ENCODE measurements at regions not wholly inside any gene's neighbourhood (a gene's known extent, or its start where the extent isn't known, plus 50 kb on each side); places are given as distances from the start of the nearest gene placed in this dataset.
A peak's percentile ranks its signal among the peaks of the same experiment; 100 is the strongest.
"Not testable (repeated sequence)": the region's sequence is repeated elsewhere in the genome, so short reads cannot be mapped to it uniquely, and the experiment has no call there.

- DNase-seq: no peak
Observed at GRCh38 chr2:145799595-145800108, 1279.7 kb upstream of the ZEB2 start.

- DNase-seq: no peak
Observed at GRCh38 chr2:145798419-145798818, 1278.5 kb upstream of the ZEB2 start.

GRCh38 chr2:145797692-145798091 is 1277.8 kb upstream of the ZEB2 start:
- no peak for DNase-seq

- DNase-seq: no peak
Observed at GRCh38 chr2:145792745-145793144, 1272.8 kb upstream of the ZEB2 start.

- DNase-seq: no peak
Observed at GRCh38 chr2:145789636-145790035, 1269.7 kb upstream of the ZEB2 start.

DNA sequence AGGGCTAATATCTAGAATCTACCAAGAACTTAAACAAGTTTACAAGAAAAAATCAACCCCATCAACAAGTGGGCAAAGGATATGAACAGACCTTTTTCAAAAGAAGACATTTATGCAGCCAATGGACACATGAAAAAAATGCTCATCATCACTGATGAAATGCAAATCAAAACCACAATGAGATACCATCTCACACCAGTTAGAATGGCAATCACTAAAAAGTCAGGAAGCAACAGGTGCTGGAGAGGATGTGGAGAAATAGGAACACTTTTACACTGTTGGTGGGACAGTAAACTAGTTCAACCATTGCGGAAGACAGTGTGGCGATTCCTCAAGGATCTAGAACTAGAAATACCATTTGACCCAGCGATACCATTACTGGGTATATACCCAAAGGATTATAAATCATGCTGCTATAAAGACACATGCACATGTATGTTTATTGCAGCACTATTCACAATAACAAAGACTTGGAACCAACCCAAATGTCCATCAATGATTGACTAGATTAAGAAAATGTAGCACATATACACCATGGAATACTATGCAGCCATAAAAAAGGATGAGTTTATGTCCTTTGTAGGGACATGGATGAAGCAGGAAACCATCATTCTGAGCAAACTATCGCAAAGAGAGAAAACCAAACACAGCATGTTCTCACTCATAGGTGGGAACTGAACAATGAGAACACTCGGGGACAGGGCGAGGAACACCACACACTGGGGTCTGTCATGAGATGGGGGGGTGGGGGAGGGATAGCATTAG is 1267.9 kb upstream of the ZEB2 start:
- DNase-seq: not testable (repeated sequence)

GRCh38 chr2:145782607-145783006 is 1262.7 kb upstream of the ZEB2 start:
- DNase-seq: not testable (repeated sequence)

- no peak for DNase-seq
Observed at GRCh38 chr2:145777914-145778313, 1258.0 kb upstream of the ZEB2 start.

GRCh38 chr2:145777297-145777696 is 1257.4 kb upstream of the ZEB2 start:
- DNase-seq: no peak

- DNase-seq: no peak
Observed at GRCh38 chr2:145775591-145775990, 1255.7 kb upstream of the ZEB2 start.

DNA sequence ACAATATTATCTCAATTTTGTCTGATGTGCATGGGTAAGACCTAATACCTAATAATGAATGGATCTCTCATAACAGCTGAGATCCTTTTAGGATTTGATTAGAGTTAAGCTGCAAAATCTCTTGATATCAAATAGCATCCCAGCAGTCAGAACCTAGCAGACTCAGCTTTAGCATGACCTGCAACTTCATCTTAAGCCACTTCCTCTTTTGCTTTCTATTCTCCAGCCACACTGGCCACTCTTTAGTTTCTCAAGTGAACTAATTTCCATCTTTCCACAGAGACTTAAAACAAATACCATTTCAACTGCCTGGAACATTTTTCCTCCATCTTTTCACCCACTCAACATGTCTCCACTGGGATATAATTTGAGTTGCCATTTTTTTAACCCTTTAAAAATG is 1251.6 kb upstream of the ZEB2 start:
- no peak for DNase-seq

- DNase-seq: no peak
Observed at GRCh38 chr2:145769011-145769716, 1249.2 kb upstream of the ZEB2 start.

GRCh38 chr2:145765874-145766273 is 1246.0 kb upstream of the ZEB2 start:
- DNase-seq: no peak

GRCh38 chr2:145764631-145765030 is 1244.7 kb upstream of the ZEB2 start:
- DNase-seq: peak in 1 of 3 donors; percentile 58

DNA sequence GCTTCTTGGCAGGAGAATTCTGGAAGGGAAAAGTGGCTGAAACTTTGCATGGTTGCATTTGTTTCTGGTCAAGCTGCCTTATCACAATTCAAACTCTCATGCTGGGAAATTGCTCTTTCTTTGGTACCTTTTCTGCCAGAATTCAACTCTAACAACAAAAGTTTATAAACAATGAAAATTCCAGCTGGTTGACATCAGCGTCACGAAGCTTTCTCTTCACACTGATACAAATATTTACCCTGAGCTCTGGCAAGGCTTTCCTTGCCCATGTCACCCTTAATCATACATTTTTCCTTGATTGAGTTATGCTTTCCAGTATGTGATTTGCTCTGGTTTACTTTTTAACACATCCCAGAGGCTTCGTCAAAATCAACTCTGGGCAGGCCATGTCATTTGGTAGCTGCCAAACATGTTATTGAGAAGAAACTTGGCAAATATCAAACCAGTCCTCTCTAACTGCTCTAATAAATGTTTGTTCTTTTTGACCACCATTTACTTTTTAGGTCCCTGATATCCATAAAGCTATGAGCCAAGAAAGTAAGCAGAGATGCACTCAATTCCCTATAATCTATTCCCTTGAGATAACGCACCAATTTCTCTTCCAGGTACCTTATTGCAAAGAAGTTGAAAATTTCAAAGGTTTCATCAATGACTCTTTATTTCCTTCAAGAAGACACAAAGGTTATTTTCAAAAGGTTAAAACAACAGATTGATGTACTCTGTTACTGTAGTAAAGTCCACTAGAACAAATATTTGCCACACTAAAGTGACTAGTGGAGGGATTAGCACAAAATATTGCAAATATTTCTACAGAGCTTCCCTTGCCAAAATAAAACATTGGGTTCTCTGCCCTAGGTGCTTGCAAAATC is 1241.1 kb upstream of the ZEB2 start:
- DNase-seq: peak; percentile 42 to 79 (median 55)

DNA sequence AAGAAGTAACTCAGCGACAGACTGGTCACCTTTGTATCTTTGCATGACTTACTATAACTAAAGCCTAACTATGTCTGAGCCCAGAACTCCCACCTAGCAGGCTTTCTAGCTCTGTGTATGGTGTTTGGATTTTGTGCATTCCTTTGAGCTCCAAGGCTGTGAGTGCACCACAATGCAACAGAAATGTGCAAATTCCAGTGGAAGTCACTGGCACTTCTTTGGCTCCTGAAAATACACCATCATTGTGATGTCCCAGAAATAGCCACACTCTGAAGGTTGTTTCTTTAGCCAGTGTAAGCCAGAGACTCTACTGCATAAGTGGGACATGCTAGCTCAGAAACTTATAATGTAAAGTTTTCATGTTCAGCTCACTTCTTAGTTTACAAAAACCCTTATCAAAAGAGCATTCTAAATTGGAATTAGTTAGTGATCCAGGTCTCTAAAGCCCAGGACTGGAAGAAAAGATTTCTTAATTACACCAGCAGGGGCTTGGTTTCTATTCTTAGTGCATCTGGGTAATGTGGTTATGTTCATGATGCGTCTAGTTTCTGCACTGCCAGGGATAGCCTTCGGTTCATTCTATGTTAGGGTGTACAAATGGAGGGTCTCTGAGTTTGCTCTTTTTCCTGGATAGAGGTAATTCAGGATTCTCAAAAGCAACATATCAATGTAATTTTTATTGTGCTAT is 1239.5 kb upstream of the ZEB2 start:
- no peak for DNase-seq

DNA sequence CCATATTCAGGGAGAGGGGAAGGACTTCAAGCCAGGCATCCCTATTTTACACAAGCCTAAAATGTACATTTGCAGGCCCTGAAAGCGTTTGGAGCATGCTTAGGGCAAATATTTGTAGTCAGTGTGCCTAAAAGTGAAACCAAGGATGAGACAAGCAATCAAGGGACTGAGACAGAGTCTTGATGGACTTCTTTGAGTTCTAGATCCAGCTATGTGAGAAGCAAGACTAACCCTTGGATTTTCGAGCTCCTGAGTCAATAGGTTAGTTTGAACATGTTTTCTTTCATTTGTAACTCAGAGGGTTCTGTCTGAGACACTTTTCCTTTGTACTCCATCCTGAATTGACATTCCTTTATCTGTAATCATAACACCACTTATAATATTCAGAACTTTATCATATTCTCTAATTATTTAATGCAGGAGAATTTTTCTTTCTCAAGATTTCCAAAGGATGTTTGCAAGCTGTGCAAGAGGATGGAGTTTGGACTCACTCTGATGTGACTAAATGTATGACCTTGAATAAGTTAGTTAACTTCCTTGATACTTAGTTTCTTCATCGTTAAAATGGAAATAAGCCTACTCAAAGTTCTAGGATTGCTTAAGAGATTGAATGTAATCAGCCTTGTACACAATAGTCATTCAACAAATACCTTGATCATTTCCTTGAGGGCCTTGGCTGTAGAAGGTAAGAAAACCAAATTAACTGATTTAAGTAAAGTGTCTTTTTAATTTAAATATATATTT is 1237.8 kb upstream of the ZEB2 start:
- DNase-seq: no peak

GRCh38 chr2:145755019-145755837 is 1235.3 kb upstream of the ZEB2 start:
- no peak for DNase-seq

DNA sequence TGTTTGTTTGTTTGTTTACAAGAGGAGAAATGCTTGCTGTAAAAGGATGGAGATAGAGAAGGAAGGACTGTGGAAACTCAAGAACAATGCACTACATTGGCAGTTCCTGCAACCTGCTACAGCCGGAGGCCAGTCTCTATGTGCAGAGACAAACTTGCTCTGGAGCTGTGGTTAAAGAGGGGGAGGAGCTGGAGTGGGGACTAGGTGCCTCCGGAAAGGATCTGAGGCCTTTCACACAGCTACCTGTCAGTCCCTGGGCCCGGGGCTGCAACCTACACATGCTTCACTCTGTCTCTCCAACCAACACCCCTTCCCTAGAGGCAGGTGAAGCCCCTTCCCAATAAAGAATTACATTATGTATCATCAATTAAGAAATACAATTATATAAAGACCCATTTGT is 1234.0 kb upstream of the ZEB2 start:
- no peak for DNase-seq

DNA sequence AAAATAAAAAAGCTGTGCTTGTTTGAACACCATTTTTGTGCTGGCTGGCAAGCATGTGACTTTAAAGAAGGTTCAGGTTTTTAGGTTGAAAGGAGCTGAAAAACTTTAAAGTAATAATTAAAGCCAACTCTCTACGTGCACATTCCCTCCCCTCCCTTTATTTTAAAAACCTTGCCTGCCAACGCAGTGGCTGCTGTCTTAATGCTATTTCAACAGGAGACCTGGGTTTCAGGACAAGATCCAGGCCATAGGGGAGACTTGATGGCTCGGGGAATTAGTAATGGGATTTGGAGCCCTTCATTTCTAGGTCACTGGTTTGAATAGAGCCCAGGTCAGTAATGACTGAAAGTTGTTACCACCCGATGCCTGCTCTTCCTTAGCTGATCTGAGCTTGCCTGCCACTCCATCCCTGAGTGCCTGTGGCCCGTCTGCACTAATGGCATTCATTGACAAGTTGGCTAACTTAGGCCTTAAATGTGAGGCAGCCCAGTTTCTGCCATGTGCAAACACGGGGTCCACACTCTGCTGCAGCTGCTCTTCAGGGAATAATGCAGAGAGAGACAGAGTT is 1233.2 kb upstream of the ZEB2 start:
- no peak for DNase-seq
